ENCODE measurements at regions not wholly inside any gene's neighbourhood (a gene's known extent, or its start where the extent isn't known, plus 50 kb on each side); places are given as distances from the start of the nearest gene placed in this dataset.
"Not testable (repeated sequence)": the region's sequence is repeated elsewhere in the genome, so short reads cannot be mapped to it uniquely, and the experiment has no call there.

GRCh38 chr5:62909326-62909725 lies 330.7 kb downstream of the LRRC70 start:
- Histone ChIP-seq H3K4me3 (no peak overlapping the region), H3K9me3 (ENCODE audit: low read depth, low read length) (no peaks in the 10 kb centered on the region), H3K9ac (ENCODE audit: insufficient read length) (no peak overlapping the region), H3K36me3 (ENCODE audit: insufficient read depth, low read length) (no peaks in the 10 kb centered on the region), H3K27ac (no peak overlapping the region)
- no peak for DNase-seq (ENCODE audit: low read depth, low spot score)
- TF ChIP-seq POLR2AphosphoS5 (IDR thresholded peaks at IDR 0.05; ENCODE audit: borderline replicate concordance, low read depth, low read length): no peak
- no peak for TF ChIP-seq FOXP2 (optimal IDR thresholded peaks at IDR 0.05; ENCODE audit: control extremely low read depth, extremely low read length, insufficient read depth)
- no peak for TF ChIP-seq EZH2 (IDR thresholded peaks at IDR 0.05)

GRCh38 chr5:62902126-62902525 lies 323.5 kb downstream of the LRRC70 start:
- no peaks in the 10 kb centered on the region for H3K9me3 ChIP-seq (ENCODE audit: low read depth, low read length)
- H3K4me3 ChIP-seq: no peak overlapping the region
- H3K36me3 ChIP-seq (ENCODE audit: insufficient read depth, low read length): no peaks in the 10 kb centered on the region
- no peak for DNase-seq (ENCODE audit: low read depth, low spot score)
- no peak overlapping the region for H3K27ac ChIP-seq
- TF ChIP-seq EZH2 (IDR thresholded peaks at IDR 0.05) (no peak), FOXP2 (optimal IDR thresholded peaks at IDR 0.05; ENCODE audit: control extremely low read depth, extremely low read length, insufficient read depth) (no peak), POLR2AphosphoS5 (IDR thresholded peaks at IDR 0.05; ENCODE audit: borderline replicate concordance, low read depth, low read length) (no peak)
- no peak overlapping the region for H3K9ac ChIP-seq (ENCODE audit: insufficient read length)

GRCh38 chr5:62900976-62901375 lies 322.4 kb downstream of the LRRC70 start:
- Histone ChIP-seq H3K27ac (no peak overlapping the region), H3K9ac (ENCODE audit: insufficient read length) (no peak overlapping the region), H3K4me3 (no peak overlapping the region), H3K36me3 (ENCODE audit: insufficient read depth, low read length) (no peaks in the 10 kb centered on the region), H3K9me3 (ENCODE audit: low read depth, low read length) (no peaks in the 10 kb centered on the region)
- DNase-seq (ENCODE audit: low read depth, low spot score): no peak
- TF ChIP-seq EZH2 (IDR thresholded peaks at IDR 0.05) (no peak), POLR2AphosphoS5 (IDR thresholded peaks at IDR 0.05; ENCODE audit: borderline replicate concordance, low read depth, low read length) (no peak), FOXP2 (optimal IDR thresholded peaks at IDR 0.05; ENCODE audit: control extremely low read depth, extremely low read length, insufficient read depth) (no peak)

- no peaks in the 10 kb centered on the region for H3K9me3 ChIP-seq (ENCODE audit: low read depth, low read length)
- DNase-seq (ENCODE audit: low read depth, low spot score): no peak
- H3K27ac ChIP-seq: no peak overlapping the region
- H3K36me3 ChIP-seq (ENCODE audit: insufficient read depth, low read length): no peaks in the 10 kb centered on the region
- no peak overlapping the region for H3K9ac ChIP-seq (ENCODE audit: insufficient read length)
- H3K4me3 ChIP-seq: no peak overlapping the region
- TF ChIP-seq FOXP2 (optimal IDR thresholded peaks at IDR 0.05; ENCODE audit: control extremely low read depth, extremely low read length, insufficient read depth) (no peak), EZH2 (IDR thresholded peaks at IDR 0.05) (no peak), POLR2AphosphoS5 (IDR thresholded peaks at IDR 0.05; ENCODE audit: borderline replicate concordance, low read depth, low read length) (no peak)
These were observed 317.7 kb downstream of the LRRC70 start for GRCh38 chr5:62896121-62896893.

- Histone ChIP-seq H3K9ac (ENCODE audit: insufficient read length) (no peak overlapping the region), H3K36me3 (ENCODE audit: insufficient read depth, low read length) (no peaks in the 10 kb centered on the region), H3K9me3 (ENCODE audit: low read depth, low read length) (no peaks in the 10 kb centered on the region), H3K4me3 (no peak overlapping the region), H3K27ac (no peak overlapping the region)
- DNase-seq (ENCODE audit: low read depth, low spot score): no peak
- TF ChIP-seq FOXP2 (optimal IDR thresholded peaks at IDR 0.05; ENCODE audit: control extremely low read depth, extremely low read length, insufficient read depth) (no peak), POLR2AphosphoS5 (IDR thresholded peaks at IDR 0.05; ENCODE audit: borderline replicate concordance, low read depth, low read length) (no peak)
These were observed 308.1 kb downstream of the LRRC70 start for GRCh38 chr5:62886603-62887315.

- DNase-seq (ENCODE audit: low read depth, low spot score); H3K27ac ChIP-seq; H3K4me3 ChIP-seq; H3K36me3 ChIP-seq (ENCODE audit: insufficient read depth, low read length); H3K9ac ChIP-seq (ENCODE audit: insufficient read length); H3K9me3 ChIP-seq (ENCODE audit: low read depth, low read length): not testable (repeated sequence)
These were observed 258.7 kb downstream of the LRRC70 start for GRCh38 chr5:62837330-62837729.

- no peak overlapping the region for H3K4me3 ChIP-seq
- TF ChIP-seq POLR2AphosphoS5 (IDR thresholded peaks at IDR 0.05; ENCODE audit: borderline replicate concordance, low read depth, low read length) (no peak), EZH2 (IDR thresholded peaks at IDR 0.05) (no peak), FOXP2 (optimal IDR thresholded peaks at IDR 0.05; ENCODE audit: control extremely low read depth, extremely low read length, insufficient read depth) (no peak)
- H3K9me3 ChIP-seq (ENCODE audit: low read depth, low read length): no peaks in the 10 kb centered on the region
- H3K27ac ChIP-seq: no peak overlapping the region
- H3K9ac ChIP-seq (ENCODE audit: insufficient read length): no peak overlapping the region
- DNase-seq (ENCODE audit: low read depth, low spot score): no peak
- no peaks in the 10 kb centered on the region for H3K36me3 ChIP-seq (ENCODE audit: insufficient read depth, low read length)
These were observed 251.0 kb downstream of the LRRC70 start for GRCh38 chr5:62829604-62829986.

- Histone ChIP-seq H3K4me3 (no peak overlapping the region), H3K36me3 (ENCODE audit: insufficient read depth, low read length) (no peaks in the 10 kb centered on the region), H3K27ac (no peak overlapping the region), H3K9me3 (ENCODE audit: low read depth, low read length) (no peaks in the 10 kb centered on the region), H3K9ac (ENCODE audit: insufficient read length) (no peak overlapping the region)
- TF ChIP-seq FOXP2 (optimal IDR thresholded peaks at IDR 0.05; ENCODE audit: control extremely low read depth, extremely low read length, insufficient read depth): no peak
- no peak for TF ChIP-seq EZH2 (IDR thresholded peaks at IDR 0.05)
- TF ChIP-seq POLR2AphosphoS5 (IDR thresholded peaks at IDR 0.05; ENCODE audit: borderline replicate concordance, low read depth, low read length): no peak
- no peak for DNase-seq (ENCODE audit: low read depth, low spot score)
These were observed 250.4 kb downstream of the LRRC70 start for GRCh38 chr5:62828742-62829603.

Measured in SK-N-MC (cell line).